Keratinocyte (primary cell): ENCODE measurements at regions not wholly inside any gene's neighbourhood (a gene's known extent, or its start where the extent isn't known, plus 50 kb on each side); places are given as distances from the start of the nearest gene placed in this dataset.

ENCODE experiments used
- EZH2 ChIP-seq: IDR thresholded peaks from one replicate; pipeline ENCODE4 v1.6.1; 2012; ENCODE audit warnings: inconsistent platforms, mild to moderate bottlenecking, low read length, moderate library complexity
- TF ChIP-seq, protein P1 (sequence below), 3 experiments: IDR thresholded peaks in 1 of 3; conservative IDR thresholded peaks in 1 of 3; optimal IDR thresholded peaks in 1 of 3; 2 replicates in 2 of 3; 3 replicates in 1 of 3; pipeline versions ENCODE3 to v1.5.1; 2011; ENCODE audit warnings: low read length in 3 of 3, mild to moderate bottlenecking in 3 of 3, moderate library complexity in 2 of 3, control low read depth in 1 of 3, inconsistent platforms in 1 of 3; ENCODE audit not compliant: insufficient read depth in 2 of 3; ENCODE audit errors: extremely low read depth in 1 of 3

DNA sequence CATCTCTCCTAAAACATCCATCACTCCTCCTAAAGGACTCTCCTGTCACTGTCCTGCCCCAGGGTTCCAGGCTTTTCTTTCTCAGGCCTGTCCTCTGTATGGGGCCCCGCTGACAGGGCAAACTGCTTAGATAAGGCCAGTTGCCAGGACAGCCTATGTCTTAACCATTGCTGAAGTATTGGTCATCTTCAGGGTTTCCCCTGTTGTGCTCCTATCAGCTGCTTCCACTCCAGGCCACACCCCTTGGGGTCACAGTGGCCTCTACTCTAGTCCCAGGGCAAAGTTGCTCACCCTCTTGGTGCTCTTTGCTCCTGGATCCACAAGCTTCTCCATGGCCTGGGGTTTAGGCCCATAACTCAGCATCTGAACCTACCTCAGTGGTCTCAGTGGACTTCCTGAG, 138.0 kb upstream of the PJA1 start:
- TF ChIP-seq, protein P1, sequence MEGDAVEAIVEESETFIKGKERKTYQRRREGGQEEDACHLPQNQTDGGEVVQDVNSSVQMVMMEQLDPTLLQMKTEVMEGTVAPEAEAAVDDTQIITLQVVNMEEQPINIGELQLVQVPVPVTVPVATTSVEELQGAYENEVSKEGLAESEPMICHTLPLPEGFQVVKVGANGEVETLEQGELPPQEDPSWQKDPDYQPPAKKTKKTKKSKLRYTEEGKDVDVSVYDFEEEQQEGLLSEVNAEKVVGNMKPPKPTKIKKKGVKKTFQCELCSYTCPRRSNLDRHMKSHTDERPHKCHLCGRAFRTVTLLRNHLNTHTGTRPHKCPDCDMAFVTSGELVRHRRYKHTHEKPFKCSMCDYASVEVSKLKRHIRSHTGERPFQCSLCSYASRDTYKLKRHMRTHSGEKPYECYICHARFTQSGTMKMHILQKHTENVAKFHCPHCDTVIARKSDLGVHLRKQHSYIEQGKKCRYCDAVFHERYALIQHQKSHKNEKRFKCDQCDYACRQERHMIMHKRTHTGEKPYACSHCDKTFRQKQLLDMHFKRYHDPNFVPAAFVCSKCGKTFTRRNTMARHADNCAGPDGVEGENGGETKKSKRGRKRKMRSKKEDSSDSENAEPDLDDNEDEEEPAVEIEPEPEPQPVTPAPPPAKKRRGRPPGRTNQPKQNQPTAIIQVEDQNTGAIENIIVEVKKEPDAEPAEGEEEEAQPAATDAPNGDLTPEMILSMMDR (optimal IDR thresholded peaks at IDR 0.05 in 1 of 3, IDR thresholded peaks at IDR 0.05 in 1 of 3, conservative IDR thresholded peaks at IDR 0.05 in 1 of 3; ENCODE audit: extremely low read depth in 1 of 3, insufficient read depth in 2 of 3, low read length in 3 of 3), result no peak
- no peak for TF ChIP-seq EZH2
